ENCODE measurements at regions not wholly inside any gene's neighbourhood (a gene's known extent, or its start where the extent isn't known, plus 50 kb on each side); places are given as distances from the start of the nearest gene placed in this dataset.

DNA sequence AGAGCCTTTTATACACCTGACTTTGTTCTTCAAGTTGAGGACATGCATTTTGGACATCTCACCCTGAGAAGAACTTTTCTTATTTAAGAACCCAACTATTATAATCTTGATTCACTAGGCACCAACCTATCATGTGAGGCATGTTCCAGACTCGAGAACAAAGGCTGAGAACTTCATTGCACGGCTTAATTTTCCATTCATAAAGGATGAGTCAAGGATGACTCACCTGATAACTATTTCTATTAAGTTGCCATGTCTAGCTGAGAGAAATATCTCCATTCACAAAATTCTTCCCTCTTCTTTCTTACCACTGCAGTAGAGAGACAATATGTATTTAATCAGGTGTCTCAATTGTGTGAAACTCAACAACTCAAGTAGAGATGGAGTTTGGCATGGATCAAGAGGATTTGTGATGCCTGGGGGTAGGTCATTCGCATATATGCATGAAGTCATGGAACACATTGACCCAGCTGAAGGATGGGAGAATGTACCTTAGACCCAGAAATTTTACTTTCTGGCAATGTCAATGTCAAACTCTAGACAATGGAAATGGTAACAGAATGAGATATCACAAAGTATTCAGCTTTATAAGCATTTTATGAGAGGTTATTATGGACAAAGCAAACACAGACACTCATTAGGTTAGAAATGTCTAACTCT is 173.2 kb upstream of the PRNP start:
- FAIRE-seq (peak; percentile 92), DNase-seq (ENCODE audit: low read depth, low spot score) (peak; percentile 90)
- H3K27ac ChIP-seq (ENCODE audit: insufficient read depth, low read depth, low read length): peak overlapping the region; percentile 98
- H4K20me1 ChIP-seq (replicated peaks; ENCODE audit: control insufficient read depth, extremely low read depth, insufficient read depth, low read length): no peaks in the 10 kb centered on the region
- H3K79me2 ChIP-seq (ENCODE audit: control insufficient read depth, insufficient read depth, low read length): no peaks in the 10 kb centered on the region
- peak overlapping the region; percentile 79 for H3K4me2 ChIP-seq (ENCODE audit: insufficient read depth, low read length)
- no peak for TF ChIP-seq MYC (IDR thresholded peaks at IDR 0.05; ENCODE audit: low read depth, low read length)
- TF ChIP-seq, protein P1, sequence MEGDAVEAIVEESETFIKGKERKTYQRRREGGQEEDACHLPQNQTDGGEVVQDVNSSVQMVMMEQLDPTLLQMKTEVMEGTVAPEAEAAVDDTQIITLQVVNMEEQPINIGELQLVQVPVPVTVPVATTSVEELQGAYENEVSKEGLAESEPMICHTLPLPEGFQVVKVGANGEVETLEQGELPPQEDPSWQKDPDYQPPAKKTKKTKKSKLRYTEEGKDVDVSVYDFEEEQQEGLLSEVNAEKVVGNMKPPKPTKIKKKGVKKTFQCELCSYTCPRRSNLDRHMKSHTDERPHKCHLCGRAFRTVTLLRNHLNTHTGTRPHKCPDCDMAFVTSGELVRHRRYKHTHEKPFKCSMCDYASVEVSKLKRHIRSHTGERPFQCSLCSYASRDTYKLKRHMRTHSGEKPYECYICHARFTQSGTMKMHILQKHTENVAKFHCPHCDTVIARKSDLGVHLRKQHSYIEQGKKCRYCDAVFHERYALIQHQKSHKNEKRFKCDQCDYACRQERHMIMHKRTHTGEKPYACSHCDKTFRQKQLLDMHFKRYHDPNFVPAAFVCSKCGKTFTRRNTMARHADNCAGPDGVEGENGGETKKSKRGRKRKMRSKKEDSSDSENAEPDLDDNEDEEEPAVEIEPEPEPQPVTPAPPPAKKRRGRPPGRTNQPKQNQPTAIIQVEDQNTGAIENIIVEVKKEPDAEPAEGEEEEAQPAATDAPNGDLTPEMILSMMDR (IDR thresholded peaks at IDR 0.05; ENCODE audit: extremely low read depth in 1 of 2, insufficient read depth in 1 of 2, low read depth in 1 of 2, low read length in 2 of 2): no peak
- TF ChIP-seq EZH2 (IDR thresholded peaks at IDR 0.05; ENCODE audit: borderline replicate concordance, low read depth, low read length, severe bottlenecking): no peak
- peak; percentile 100 for TF ChIP-seq JUN (IDR thresholded peaks at IDR 0.05; ENCODE audit: borderline replicate concordance, insufficient read depth, insufficient read length, low read depth)
- TF ChIP-seq POLR2AphosphoS5 (IDR thresholded peaks at IDR 0.05; ENCODE audit: insufficient read depth, low read depth, low read length): peak; percentile 29
- no peak for TF ChIP-seq GATA2 (IDR thresholded peaks at IDR 0.05; ENCODE audit: insufficient read depth, insufficient read length, low read depth, low read length)
- TF ChIP-seq MAX (IDR thresholded peaks at IDR 0.05; ENCODE audit: insufficient read depth, insufficient read length): no peak
- no peak for TF ChIP-seq POLR2A (IDR thresholded peaks at IDR 0.05; ENCODE audit: low read depth, low read length)
- TF ChIP-seq FOS (IDR thresholded peaks at IDR 0.05; ENCODE audit: borderline replicate concordance, insufficient read depth, low read length): peak; percentile 94
- intact Hi-C loops (cut with micrococcal nuclease) (loop anchor here (1.0 to 2.0 kb wide), 2 partner anchors 38 to 42 kb away; no protein-coding TSS in a partner anchor), dilution Hi-C loops (cut with MboI; ENCODE audit: extremely low pct_ligation_motif_present, low sequenced_read_pairs) (no loop called here)
- H3K9ac ChIP-seq (replicated peaks; ENCODE audit: extremely low read depth, insufficient read depth, low read length): peak overlapping the region; percentile 72
- ChIA-PET CTCF (interaction anchor here (1.3 kb wide), 1 partner anchor 42 kb away, joined by 5 read pairs; no protein-coding TSS in a partner anchor), POLR2A (no interaction called here)
- BruUV-seq (replicated peaks): TSS peak; percentile 80
- no peaks in the 10 kb centered on the region for H3K27me3 ChIP-seq (ENCODE audit: control insufficient read depth in 2 of 2, insufficient read depth in 2 of 2, low read length in 2 of 2)
- H3K4me3 ChIP-seq (replicated peaks in 1 of 3; ENCODE audit: insufficient read depth in 1 of 3, low read depth in 1 of 3, low read length in 3 of 3): no peak overlapping the region
- H3K4me1 ChIP-seq (ENCODE audit: control insufficient read depth, extremely low read depth, insufficient read depth, low read length): peaks cover 47% of the 10 kb centered on the region
- no peaks in the 10 kb centered on the region for H3K36me3 ChIP-seq (ENCODE audit: control insufficient read depth in 2 of 2, extremely low read depth in 1 of 2, insufficient read depth in 2 of 2, low read length in 2 of 2)
- H3K9me3 ChIP-seq (replicated peaks; ENCODE audit: control insufficient read depth, insufficient read depth, low read length): no peaks in the 10 kb centered on the region
- H2AFZ ChIP-seq (ENCODE audit: low read depth, low read length): no peak overlapping the region
- H3K9me1 ChIP-seq (replicated peaks; ENCODE audit: control insufficient read depth, extremely low read depth, insufficient read depth, low read length): no peaks in the 10 kb centered on the region
